Right renal pelvis (tissue), 4 donors: ENCODE measurements at regions not wholly inside any gene's neighbourhood (a gene's known extent, or its start where the extent isn't known, plus 50 kb on each side); places are given as distances from the start of the nearest gene placed in this dataset.

ENCODE experiments used
- DNase-seq, 4 donors: peaks; one replicate each; pipeline ENCODE4 v3.0.0-alpha.2; 2013; ENCODE audit warnings: low read depth in 4 of 4, low spot score in 3 of 4, missing footprints in 1 of 4

- no peak for DNase-seq
Measured at GRCh38 chr11:38330578-38330977, 1732.5 kb upstream of the RAG2 start.

DNA sequence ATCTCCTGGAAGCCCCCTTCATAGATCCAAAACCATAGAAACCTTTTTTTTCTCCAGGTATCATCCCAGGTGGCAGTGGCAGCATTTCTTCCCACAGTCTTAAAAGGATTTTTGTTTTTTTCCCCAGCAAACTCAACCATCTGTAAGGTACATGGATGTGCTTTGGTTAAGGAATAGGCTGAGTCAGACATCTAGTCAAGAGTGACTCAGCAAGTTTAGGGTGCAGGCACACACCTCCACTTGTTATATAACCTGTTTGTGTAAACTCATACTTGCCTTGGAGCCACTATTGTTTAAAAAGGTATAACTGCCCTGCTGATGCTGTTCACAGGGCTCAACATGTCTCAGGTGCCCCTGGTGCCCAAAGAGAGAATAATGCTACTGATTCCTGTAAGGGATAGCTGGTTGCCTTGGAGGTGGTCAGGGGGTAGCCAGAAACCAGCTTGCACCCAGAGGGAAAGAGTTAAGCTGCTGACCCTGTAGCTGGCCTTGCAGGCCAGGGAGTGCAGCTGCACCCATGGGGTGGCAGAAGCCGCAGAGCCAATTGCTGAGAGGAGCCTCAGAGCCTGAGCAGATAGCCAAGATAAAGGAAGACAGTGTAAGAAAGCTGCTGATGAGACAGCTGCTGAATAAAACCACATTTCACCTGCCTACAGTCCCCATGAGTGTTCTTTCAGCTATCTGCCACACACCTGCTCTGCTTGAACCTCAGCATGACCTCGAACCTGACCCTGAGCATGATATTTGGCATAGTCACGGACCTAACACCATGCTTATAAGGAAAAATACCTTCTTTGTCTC, 1726.1 kb upstream of the RAG2 start:
- DNase-seq, result no peak

GRCh38 chr11:38315151-38315550, 1717.1 kb upstream of the RAG2 start:
- no peak for DNase-seq

- DNase-seq, result no peak
Measured at GRCh38 chr11:38307455-38307854, 1709.4 kb upstream of the RAG2 start.

DNA sequence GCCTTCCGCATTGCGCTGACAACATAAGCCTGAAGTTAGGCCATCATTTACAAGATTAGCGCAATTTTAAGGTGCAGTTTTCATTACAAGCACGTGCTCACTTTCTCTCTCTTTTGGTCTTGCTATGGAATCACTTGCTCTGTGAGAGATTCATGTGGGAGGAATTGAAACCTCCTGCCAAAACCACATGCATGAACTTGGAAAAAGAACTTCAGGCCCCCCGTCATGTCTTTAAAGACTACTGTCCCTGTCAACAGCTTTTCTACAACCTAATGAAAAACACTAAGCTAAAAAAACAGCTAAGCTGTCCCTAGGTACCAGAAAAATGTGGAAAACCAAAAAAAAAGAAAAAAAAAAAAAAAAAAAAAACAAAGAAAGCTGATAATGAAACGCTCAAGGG, 1707.6 kb upstream of the RAG2 start:
- no peak for DNase-seq

GRCh38 chr11:38304926-38305325, 1706.9 kb upstream of the RAG2 start:
- no peak for DNase-seq

DNA sequence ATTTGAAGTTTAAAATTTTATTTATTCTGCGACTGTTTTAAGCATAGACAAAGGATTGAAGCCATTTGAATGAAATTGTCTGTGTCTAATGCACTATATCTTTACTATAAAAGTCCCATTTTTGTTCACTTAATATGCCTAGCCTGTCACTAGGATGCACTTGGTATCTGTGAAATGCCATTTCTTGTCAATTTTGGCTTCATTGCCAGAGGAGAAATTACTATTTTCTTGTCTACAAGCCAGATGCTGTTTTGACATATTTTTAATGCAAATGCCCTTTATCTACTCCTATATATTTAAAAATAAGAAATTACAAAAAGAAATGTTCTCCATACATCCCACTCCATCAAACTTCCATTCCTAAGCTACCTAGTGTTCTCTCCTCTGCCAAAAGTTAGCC, 1704.5 kb upstream of the RAG2 start:
- DNase-seq, result no peak

DNA sequence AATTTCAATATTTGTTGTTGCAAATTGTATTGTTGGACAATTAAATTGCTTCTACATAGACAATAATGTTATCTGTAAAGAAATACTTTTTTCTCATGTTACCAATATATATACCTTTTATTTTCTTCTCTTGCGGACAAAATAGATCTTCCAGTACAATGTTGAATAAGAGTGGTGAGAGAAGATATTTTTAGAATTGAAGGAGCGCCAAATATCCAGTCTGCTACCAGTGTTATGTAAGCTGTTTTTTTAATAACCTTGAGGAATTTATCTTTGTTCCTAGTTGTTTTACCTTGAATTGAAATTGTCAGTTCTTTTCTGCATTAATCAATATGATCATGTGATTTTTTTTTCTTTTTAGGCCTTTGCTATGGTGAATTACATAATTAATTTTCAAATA, 1702.5 kb upstream of the RAG2 start:
- no peak for DNase-seq

DNA sequence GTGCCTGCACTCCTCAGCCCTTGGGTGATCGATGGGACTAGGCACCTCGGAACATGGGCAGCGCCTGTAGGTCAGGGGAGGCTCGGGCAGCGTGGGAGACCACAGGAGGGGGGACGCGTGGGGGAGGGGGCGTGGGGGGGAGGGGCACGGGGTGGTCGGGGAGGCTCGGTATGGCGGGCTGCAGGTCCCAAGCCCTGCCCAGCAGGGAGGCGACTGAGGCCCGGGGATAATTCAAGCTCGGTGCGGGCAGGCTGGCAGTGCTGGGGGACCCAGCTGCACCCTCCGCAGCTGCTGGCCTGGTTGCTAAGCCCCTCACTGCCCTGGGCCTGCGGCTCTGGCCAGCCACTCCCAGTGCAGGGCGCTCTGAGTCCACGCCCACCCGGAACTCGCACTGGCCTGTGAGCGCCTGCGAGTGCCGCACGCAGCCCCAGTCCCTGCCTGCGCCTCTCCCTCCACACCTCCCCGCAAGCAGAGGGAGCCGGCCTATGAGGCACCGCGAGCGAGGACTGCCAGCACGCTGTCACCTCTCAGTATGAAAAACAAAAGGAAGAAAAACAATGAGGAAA, 1698.3 kb upstream of the RAG2 start:
- no peak for DNase-seq

- DNase-seq, result no peak
Measured at GRCh38 chr11:38282718-38283117, 1684.7 kb upstream of the RAG2 start.

GRCh38 chr11:38278457-38279141, 1680.6 kb upstream of the RAG2 start:
- DNase-seq, result no peak

DNA sequence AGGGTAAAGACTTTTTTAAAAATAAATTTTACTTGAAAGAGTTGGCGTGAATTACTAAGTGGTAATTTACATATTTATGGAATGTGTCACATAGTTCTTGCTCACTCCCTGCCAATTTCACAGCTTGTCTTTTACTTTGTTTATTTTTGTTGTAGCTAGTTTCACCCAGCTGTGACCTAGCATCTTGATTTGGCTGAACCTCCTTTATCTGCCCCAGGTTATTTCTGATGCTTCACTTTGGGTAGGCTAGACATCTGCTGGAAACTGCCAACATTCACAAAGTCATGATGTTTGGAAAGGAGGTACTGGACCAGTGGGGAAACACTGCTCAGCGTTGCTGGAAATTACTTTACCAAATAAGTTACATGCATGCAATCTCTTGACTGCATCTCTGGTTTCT, 1676.0 kb upstream of the RAG2 start:
- DNase-seq, result no peak

DNA sequence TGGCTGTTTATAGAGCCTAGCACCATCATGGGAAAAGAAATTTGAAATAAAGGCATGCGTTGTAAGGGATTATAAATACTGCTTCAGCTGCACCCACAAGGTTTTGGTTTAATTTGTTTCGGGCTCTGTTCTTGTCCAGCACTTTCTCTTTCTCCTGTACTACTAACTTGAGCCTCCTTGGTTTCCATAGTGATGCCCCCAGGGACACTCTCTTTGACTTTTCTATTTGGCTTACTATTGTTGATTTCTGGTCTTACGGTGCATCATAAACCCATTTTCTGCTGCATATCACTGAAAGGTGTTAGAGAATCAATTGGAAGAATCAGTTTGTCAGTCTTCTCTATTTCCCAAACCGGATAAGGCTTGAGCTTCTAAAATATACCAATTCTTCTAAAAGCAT, 1674.3 kb upstream of the RAG2 start:
- no peak for DNase-seq

GRCh38 chr11:38266691-38267090, 1668.7 kb upstream of the RAG2 start:
- DNase-seq, result no peak

- no peak for DNase-seq
Measured at GRCh38 chr11:38256436-38256835, 1658.4 kb upstream of the RAG2 start.

DNA sequence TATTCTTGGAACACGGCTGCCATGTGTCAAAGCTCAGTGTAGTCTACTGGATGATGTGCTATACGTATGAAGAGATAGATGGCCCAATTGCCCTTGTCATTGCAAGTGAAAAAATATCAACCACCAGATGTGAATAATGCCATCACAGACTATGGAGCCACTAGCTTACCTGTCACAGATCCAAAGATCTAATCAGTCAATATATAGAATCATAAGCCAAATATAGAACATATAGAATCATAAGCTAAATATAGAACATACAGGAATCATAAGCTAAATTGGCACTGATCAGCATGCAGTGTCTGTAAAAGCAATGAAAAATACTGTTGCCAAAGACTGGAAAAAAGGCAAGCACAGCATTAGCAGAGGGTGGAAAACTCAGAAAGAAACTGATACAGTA, 1656.9 kb upstream of the RAG2 start:
- DNase-seq, result no peak

GRCh38 chr11:38252620-38253019, 1654.6 kb upstream of the RAG2 start:
- DNase-seq, result no peak

DNA sequence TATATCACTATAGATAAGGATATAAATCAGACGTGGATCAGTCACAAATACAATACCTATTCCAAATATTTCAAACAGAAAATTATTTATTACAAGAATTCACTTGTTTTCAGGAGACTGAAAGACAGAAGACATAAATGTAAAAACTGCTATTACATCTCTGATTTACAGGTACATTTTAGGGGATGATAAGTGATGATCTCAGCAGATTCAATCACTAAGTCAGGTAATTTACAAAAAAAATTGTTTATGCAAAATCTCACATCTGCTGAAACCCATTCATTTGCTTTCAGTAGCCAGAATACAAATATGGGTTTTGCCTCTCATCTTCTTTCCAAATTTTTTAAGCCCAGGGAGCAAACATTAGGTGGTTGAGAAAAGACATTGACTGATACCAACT, 1648.4 kb upstream of the RAG2 start:
- no peak for DNase-seq

GRCh38 chr11:38226684-38227083, 1628.6 kb upstream of the RAG2 start:
- no peak for DNase-seq

DNA sequence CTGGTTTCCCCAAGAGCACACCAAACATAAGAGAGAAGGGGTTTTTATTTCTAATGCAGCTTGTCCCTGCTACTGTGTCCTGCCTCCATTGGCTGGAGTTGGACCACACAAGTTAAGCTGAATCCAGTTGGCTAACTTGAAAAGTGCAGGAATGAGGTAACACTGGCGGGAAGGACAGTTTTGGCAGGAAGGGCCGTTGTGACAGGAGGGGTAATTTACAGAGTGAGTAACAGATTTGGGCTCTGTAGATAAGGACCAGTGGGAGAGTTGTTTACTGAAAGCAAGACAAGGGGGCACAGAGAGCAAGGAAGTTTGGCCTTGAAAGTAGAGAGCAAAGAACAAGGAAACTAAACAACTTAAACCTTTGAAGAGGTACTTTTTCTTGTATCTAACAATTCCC, 1623.3 kb upstream of the RAG2 start:
- no peak for DNase-seq

DNA sequence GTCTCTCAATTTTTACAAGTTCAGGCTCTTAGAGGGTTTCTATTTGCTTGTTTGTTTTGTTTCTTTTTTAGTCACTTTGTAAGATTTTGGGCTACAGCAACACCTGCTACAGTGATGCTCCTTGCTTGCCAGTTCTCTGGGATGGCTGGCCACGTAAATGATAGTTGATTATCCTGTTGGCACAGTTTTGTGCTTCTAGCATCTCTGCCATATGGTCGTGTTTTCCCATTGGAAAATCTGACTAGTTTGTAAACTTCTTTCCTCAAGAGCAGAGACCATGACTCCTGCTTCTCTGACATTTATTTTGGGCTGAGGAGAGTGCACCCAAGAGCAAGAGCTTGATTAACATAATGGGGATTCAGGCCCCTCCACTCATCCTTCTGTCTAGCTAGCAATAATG, 1621.6 kb upstream of the RAG2 start:
- DNase-seq, result no peak

DNA sequence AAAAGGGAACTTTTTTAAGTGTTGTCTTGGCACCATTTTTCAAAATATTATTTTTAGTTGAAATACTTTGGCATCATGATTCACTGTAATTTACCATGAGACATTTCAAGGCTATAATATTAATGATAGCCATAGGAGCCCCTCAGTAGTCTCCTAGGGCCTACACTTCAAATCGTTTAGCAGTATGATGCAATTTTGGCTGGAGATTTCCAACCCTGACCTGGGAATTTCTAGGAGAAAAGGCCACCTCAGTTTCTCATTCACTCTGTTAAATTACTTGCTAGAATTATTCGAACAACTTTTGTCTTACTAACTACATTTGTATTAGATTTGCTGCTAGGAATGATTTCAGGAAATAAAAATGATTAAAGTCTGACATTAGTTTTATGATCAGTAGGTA, 1610.9 kb upstream of the RAG2 start:
- DNase-seq, result no peak
